Brain microvascular endothelial cell (primary cell): ENCODE measurements at regions not wholly inside any gene's neighbourhood (a gene's known extent, or its start where the extent isn't known, plus 50 kb on each side); places are given as distances from the start of the nearest gene placed in this dataset.
"Not testable (repeated sequence)": the region's sequence is repeated elsewhere in the genome, so short reads cannot be mapped to it uniquely, and the experiment has no call there.

Experiments used
- DNase-seq: peaks from one replicate; pipeline ENCODE4 v3.0.0-alpha.2; 2020
- H3K27ac ChIP-seq: fragments of 250-450 bp; sonication (Bioruptor Pico); 2 replicates; pipeline ENCODE4 v1.5.1; 2020; ENCODE audit warnings: mild to moderate bottlenecking, moderate library complexity
- H3K27me3 ChIP-seq: fragments of 250-450 bp; sonication (Bioruptor Pico); replicated peaks from 2 replicates; pipeline ENCODE4 v1.5.1; 2020; ENCODE audit warnings: mild to moderate bottlenecking
- H3K36me3 ChIP-seq: fragments of 250-450 bp; sonication (Bioruptor Pico); replicated peaks from 2 replicates; pipeline ENCODE4 v1.5.1; 2020; ENCODE audit warnings: mild to moderate bottlenecking
- H3K4me3 ChIP-seq: 2 replicates; pipeline ENCODE4 v1.5.1; 2011; ENCODE audit warnings: low read depth, mild to moderate bottlenecking, control low read depth, low read length, moderate library complexity
- in situ Hi-C: cut with HindIII; loops from 2 replicates; pipeline ENCODE4 v1.10.0; 2017; ENCODE audit warnings: low sequenced_read_pairs, low pct_ligation_motif_present
- TF ChIP-seq, protein P1 (sequence below): IDR thresholded peaks from 2 replicates; pipeline ENCODE4 v1.5.1; 2011; ENCODE audit warnings: low read depth, mild to moderate bottlenecking, moderate library complexity, low read length, control low read depth, inconsistent platforms; ENCODE audit errors: missing control alignments

GRCh38 chr3:26087751-26088150, 297.9 kb downstream of the OXSM start:
- in situ Hi-C loops = no loop called here
- DNase-seq = no peak
- no peaks in the 10 kb centered on the region for H3K27me3 ChIP-seq
- no peak overlapping the region for H3K27ac ChIP-seq
- no peaks in the 10 kb centered on the region for H3K36me3 ChIP-seq
- no peak overlapping the region for H3K4me3 ChIP-seq
- TF ChIP-seq, protein P1, sequence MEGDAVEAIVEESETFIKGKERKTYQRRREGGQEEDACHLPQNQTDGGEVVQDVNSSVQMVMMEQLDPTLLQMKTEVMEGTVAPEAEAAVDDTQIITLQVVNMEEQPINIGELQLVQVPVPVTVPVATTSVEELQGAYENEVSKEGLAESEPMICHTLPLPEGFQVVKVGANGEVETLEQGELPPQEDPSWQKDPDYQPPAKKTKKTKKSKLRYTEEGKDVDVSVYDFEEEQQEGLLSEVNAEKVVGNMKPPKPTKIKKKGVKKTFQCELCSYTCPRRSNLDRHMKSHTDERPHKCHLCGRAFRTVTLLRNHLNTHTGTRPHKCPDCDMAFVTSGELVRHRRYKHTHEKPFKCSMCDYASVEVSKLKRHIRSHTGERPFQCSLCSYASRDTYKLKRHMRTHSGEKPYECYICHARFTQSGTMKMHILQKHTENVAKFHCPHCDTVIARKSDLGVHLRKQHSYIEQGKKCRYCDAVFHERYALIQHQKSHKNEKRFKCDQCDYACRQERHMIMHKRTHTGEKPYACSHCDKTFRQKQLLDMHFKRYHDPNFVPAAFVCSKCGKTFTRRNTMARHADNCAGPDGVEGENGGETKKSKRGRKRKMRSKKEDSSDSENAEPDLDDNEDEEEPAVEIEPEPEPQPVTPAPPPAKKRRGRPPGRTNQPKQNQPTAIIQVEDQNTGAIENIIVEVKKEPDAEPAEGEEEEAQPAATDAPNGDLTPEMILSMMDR = no peak

GRCh38 chr3:26089249-26089648, 299.4 kb downstream of the OXSM start:
- Histone ChIP-seq H3K36me3 (no peaks in the 10 kb centered on the region), H3K27me3 (no peaks in the 10 kb centered on the region), H3K27ac (no peak overlapping the region), H3K4me3 (no peak overlapping the region)
- in situ Hi-C loops = no loop called here
- DNase-seq = no peak
- TF ChIP-seq, protein P1 = no peak

- H3K27ac ChIP-seq = no peak overlapping the region
- TF ChIP-seq, protein P1 = no peak
- no peak for DNase-seq
- in situ Hi-C loops = no loop called here
- no peaks in the 10 kb centered on the region for H3K27me3 ChIP-seq
- no peak overlapping the region for H3K4me3 ChIP-seq
- H3K36me3 ChIP-seq = no peaks in the 10 kb centered on the region
Observed at GRCh38 chr3:26090589-26090988, 300.7 kb downstream of the OXSM start.

GRCh38 chr3:26091096-26091495, 301.2 kb downstream of the OXSM start:
- in situ Hi-C loops = no loop called here

GRCh38 chr3:26091626-26092025, 301.7 kb downstream of the OXSM start:
- H3K4me3 ChIP-seq = no peak overlapping the region
- no peaks in the 10 kb centered on the region for H3K36me3 ChIP-seq
- in situ Hi-C loops = no loop called here
- TF ChIP-seq, protein P1 = no peak
- H3K27me3 ChIP-seq = no peaks in the 10 kb centered on the region
- no peak overlapping the region for H3K27ac ChIP-seq
- no peak for DNase-seq

More at GRCh38 chr3:26091096-26091495, 301.2 kb downstream of the OXSM start:
- TF ChIP-seq, protein P1 = no peak
- no peaks in the 10 kb centered on the region for H3K27me3 ChIP-seq
- no peak overlapping the region for H3K4me3 ChIP-seq
- H3K36me3 ChIP-seq = no peaks in the 10 kb centered on the region
- DNase-seq = no peak
- H3K27ac ChIP-seq = no peak overlapping the region

- H3K27ac ChIP-seq, DNase-seq, H3K36me3 ChIP-seq, H3K4me3 ChIP-seq, H3K27me3 ChIP-seq, in situ Hi-C loops: not testable (repeated sequence)
Observed at GRCh38 chr3:26097111-26097510, 307.2 kb downstream of the OXSM start.
